C1 segment of cervical spinal cord (tissue), 14 donors: ENCODE measurements at regions not wholly inside any gene's neighbourhood (a gene's known extent, or its start where the extent isn't known, plus 50 kb on each side); places are given as distances from the start of the nearest gene placed in this dataset.
"Not testable (repeated sequence)": the region's sequence is repeated elsewhere in the genome, so short reads cannot be mapped to it uniquely, and the experiment has no call there.

Experiments used
- DNase-seq, 14 donors: peaks; one replicate each; lab custom pipeline; 2025; lab: John Stamatoyannopoulos, UW

DNA sequence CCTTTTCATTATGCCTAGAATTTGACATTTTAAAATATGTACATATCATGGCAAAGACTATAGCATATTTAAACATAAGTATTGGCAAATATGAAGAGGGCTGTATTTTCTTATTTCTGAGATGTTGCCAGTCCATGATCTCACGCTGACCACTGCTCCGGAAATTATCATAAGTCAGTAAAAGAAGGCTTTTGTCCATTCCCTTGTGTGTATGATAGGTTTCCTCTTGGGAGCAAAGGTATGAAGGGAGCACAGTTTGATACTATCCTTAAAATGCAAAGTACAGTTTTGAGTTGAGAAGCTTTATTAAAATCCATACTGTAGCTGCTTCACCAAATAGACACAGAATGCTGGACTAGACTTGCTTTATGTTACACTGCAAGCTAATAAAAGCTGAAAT, 52.6 kb upstream of the AGA start:
- no peak for DNase-seq

DNA sequence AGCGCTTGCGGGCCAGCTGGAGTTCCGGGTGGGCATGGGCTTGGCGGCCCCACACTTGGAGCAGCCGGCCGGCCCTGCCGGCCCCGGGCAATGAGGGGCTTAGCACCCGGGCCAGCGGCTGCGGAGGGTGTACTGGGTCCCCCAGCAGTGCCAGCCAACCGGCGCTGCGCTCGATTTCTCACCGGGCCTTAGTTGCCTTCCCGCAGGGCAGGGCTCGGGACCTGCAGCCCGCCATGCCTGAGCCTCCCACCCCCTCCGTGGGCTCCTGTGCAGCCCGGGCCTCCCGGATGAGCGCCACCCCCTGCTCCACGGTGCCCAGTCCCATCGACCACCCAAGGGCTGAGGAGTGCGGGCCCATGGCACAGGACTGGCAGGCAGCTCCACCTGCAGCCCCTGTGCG, 53.4 kb upstream of the AGA start:
- DNase-seq: not testable (repeated sequence)

DNA sequence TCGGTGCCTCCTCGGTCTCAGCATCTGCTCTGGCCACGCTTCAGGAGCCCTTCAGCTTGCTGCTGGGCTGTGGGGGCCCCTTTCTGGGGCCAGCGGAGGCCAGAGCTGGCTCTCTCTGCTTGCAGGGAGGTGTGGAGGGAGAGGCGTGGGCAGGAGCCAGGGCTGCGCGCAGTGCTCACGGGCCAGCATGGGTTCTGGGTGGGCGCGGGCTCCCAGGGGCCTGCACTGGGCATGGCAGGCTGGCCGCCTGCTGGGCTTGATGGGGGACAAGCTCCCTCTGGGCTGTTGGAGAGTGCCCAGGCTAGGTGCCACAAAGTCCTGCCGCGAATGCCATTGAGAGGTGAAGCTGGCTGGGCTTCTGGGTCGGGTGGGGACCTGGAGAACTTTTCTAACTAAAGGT, 57.3 kb upstream of the AGA start:
- DNase-seq: no peak

GRCh38 chr4:177505171-177505615, 63.0 kb upstream of the AGA start:
- no peak for DNase-seq

GRCh38 chr4:177508662-177509061, 66.4 kb upstream of the AGA start:
- no peak for DNase-seq

- no peak for DNase-seq
Observed at GRCh38 chr4:177509226-177509745, 67.0 kb upstream of the AGA start.

- no peak for DNase-seq
Observed at GRCh38 chr4:177511611-177512010, 69.4 kb upstream of the AGA start.

DNA sequence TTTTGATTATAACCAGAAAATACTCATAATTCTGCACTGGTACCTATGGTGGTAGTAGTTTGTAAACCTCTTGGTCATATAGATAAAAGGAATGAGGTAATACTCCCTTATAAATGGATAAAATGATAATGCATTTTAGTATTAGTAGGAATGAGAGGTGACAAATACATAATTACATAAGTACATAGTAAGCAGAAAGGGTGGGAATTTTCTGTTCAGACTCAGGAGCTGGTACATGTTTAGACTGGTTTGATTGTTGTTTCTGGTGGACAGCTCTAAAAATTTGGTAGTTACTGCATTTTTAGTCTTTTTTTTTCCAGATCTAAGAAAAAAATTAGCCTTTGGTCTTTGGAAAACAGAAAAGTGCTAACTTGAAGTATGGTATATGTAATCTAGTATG, 70.4 kb upstream of the AGA start:
- DNase-seq: no peak

DNA sequence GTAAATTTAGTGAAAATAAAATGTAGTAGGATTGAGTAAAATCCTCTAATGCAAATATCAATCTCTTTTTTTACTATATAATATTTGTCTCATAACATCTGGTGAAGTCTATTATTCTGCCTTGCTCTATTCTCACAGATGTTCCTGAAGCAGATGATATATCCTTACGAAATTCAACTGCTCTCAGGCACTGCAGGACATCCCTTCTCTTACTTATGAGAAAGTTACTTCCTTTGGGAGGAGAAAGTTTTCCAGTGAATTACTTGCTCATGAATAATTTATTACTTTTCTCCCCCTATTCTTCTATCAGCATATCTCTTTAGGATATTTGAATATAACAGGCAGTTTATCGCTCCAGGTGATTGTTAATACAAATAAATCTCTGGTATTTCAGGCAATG, 75.6 kb upstream of the AGA start:
- no peak for DNase-seq

GRCh38 chr4:177519481-177520260, 77.4 kb upstream of the AGA start:
- no peak for DNase-seq

- DNase-seq: no peak
Observed at GRCh38 chr4:177528620-177529019, 86.4 kb upstream of the AGA start.

GRCh38 chr4:177530561-177530960, 88.3 kb upstream of the AGA start:
- DNase-seq: no peak

DNA sequence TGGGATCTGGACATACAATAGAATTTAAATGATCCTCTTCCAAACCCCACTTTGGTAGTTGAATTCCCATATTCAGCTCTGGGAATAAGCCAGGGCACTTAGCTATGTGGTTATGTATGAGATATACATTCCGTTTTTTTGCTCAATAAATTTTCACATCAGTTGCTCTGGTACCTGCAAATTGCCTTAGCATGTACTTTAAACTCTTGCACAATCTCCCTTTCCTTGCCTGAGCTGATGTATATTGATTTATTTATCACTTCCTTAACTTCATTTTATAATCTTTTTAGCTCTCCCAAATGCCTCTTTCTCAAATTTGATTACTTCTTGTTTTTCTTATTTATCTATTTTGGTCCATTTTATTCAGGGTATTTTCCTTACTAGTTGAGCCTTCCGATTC, 90.1 kb upstream of the AGA start:
- DNase-seq: no peak

DNA sequence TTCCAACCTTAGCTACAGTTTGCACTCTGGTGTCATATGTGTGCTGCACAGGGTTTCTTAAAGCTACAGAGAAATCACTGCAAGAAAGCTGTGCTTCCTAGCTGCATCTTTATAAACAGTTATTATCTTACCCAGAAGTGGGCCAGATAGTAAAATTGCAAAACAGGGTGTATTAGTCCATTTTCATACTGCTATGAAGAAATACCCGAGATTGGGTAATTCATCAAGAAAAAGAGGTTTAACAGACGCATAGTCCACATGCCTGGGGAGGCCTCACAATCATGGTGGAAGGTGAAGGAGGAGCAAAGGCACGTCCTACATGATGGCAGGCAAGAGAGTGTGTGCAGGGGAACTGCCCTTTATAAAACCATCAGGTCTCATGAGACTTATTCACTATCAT, 92.6 kb upstream of the AGA start:
- DNase-seq: not testable (repeated sequence)

GRCh38 chr4:177546745-177547144, 104.5 kb upstream of the AGA start:
- no peak for DNase-seq

DNA sequence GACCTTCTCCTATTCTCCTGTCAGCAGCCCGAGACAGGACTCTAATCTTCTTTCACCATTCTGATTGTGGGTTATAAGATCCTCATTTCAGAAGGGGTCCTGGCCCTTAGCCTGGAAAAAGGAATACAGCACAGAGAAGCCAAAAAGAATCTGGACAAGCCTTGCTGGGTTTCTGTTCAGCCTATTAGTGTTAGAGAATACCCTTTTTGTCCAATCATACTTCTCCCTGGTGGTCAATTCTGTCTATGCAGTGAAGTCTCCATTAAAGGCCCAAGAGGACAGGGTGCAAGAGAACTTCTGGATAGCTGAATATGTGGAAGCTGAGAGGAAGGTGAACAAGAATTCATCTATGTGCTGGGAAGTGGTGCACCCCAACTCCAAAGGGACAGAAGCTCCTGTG, 105.7 kb upstream of the AGA start:
- no peak for DNase-seq

- peak in 1 of 14 donors; percentile 0 for DNase-seq
Observed at GRCh38 chr4:177555007-177555574, 112.9 kb upstream of the AGA start.

DNA sequence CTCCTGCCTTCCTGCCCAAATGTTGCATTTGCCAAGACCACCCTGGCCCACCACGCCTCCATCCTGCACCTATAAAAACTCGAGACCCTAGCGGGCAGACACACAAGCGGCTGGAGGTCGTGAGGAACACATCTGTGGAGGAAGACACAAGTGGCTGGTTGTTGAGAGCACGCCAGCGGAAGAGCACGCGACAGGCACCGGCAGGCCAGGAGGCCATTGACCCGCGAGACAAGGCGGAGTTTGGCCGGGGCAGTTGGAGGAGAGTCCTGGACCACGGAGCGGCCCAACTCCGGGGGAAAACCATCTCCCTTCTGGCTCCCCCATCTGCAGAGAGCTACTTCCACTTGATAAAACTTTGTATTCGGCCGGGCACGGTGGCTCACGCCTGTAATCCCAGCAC, 115.2 kb upstream of the AGA start:
- DNase-seq: no peak

GRCh38 chr4:177558995-177559394, 116.8 kb upstream of the AGA start:
- DNase-seq: no peak

DNA sequence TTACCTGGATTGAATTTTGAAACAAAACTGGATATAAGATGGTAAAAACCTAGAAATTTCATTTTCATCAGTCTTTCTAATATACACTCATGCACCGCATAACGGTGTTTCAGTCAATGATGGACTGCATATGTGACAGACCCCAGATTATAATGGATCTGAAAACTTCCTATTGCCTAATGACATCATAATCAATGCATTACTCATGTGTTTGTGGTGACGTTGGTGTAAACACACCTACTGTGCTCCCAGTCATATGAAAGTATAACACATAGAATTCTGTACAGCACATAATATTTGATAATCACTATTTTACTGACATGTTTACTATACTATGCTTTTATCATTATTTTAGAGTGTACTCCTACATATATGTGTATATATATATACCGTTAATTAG, 119.9 kb upstream of the AGA start:
- DNase-seq: no peak

GRCh38 chr4:177562859-177563258, 120.6 kb upstream of the AGA start:
- DNase-seq: no peak

- no peak for DNase-seq
Observed at GRCh38 chr4:177566691-177567090, 124.5 kb upstream of the AGA start.

GRCh38 chr4:177568931-177569330, 126.7 kb upstream of the AGA start:
- DNase-seq: no peak
